ENCODE measurements at regions not wholly inside any gene's neighbourhood (a gene's known extent, or its start where the extent isn't known, plus 50 kb on each side); places are given as distances from the start of the nearest gene placed in this dataset.

- no peak for DNase-seq (ENCODE audit: low spot score)
- no peaks in the 10 kb centered on the region for H3K79me2 ChIP-seq (ENCODE audit: low read depth)
- no peak overlapping the region for H3K4me3 Mint-ChIP-seq
- H4K20me1 ChIP-seq (ENCODE audit: low read depth), result no peaks in the 10 kb centered on the region
- no peaks in the 10 kb centered on the region for H3K36me3 ChIP-seq
- H3K27ac ChIP-seq, result no peak overlapping the region
- no peak for TF ChIP-seq EZH2phosphoT487 (IDR thresholded peaks at IDR 0.05)
- no peak for TF ChIP-seq EZH2 (IDR thresholded peaks at IDR 0.05)
- TF ChIP-seq CTCF (IDR thresholded peaks at IDR 0.05), result no peak
- no peak overlapping the region for H3K4me3 ChIP-seq
- no peak overlapping the region for H2AFZ ChIP-seq (replicated peaks)
- peaks cover 5% of the 10 kb centered on the region for H3K4me1 ChIP-seq
- H3K9me3 ChIP-seq (ENCODE audit: low read depth), result no peaks in the 10 kb centered on the region
- H3K9me3 Mint-ChIP-seq, result no peaks in the 10 kb centered on the region
- H3K4me1 Mint-ChIP-seq, result peaks cover 6% of the 10 kb centered on the region
- H3K27me3 Mint-ChIP-seq (ENCODE audit: insufficient read depth, low read depth), result peaks cover 3% of the 10 kb centered on the region
- H3K9ac ChIP-seq, result no peak overlapping the region
- no peaks in the 10 kb centered on the region for H3F3A ChIP-seq (ENCODE audit: low read depth)
- H3K27ac Mint-ChIP-seq, result no peak overlapping the region
- no peaks in the 10 kb centered on the region for H3K27me3 ChIP-seq
- H3K4me2 ChIP-seq, result no peak overlapping the region
- H3K36me3 Mint-ChIP-seq, result peaks cover 1% of the 10 kb centered on the region
Observed at GRCh38 chr14:38751459-38751858, 351.6 kb downstream of the SEC23A start.

DNA sequence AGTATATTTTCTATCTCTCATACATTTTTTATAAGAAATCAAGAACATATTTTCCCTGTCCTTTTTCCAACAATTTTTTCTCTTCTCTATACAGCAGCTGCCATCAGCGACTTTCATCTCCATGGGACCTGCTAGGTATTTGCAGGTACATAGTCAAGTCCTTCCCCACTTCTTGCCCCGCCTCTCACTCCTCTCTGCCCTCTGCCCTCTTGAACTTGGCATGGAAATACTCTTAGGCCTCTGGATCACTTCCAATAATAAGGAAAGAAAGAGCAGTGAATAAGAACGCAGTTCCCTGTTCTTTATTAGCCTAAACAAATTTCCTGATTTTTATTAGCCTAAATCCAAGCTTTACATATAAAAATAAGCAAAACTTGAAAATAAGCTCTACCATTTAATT is 353.1 kb downstream of the SEC23A start:
- Histone ChIP-seq H3K27ac (no peak overlapping the region), H3K9ac (no peak overlapping the region), H3K4me1 (peaks cover 15% of the 10 kb centered on the region), H4K20me1 (ENCODE audit: low read depth) (no peaks in the 10 kb centered on the region), H3K79me2 (ENCODE audit: low read depth) (no peaks in the 10 kb centered on the region), H3K36me3 (no peaks in the 10 kb centered on the region), H3F3A (ENCODE audit: low read depth) (no peaks in the 10 kb centered on the region), H3K4me3 (no peak overlapping the region), H3K27me3 (no peaks in the 10 kb centered on the region), H3K4me2 (no peak overlapping the region), H2AFZ (replicated peaks) (no peak overlapping the region), H3K9me3 (ENCODE audit: low read depth) (no peaks in the 10 kb centered on the region)
- no peaks in the 10 kb centered on the region for H3K9me3 Mint-ChIP-seq
- no peak for TF ChIP-seq EZH2 (IDR thresholded peaks at IDR 0.05)
- TF ChIP-seq CTCF (IDR thresholded peaks at IDR 0.05), result no peak
- TF ChIP-seq EZH2phosphoT487 (IDR thresholded peaks at IDR 0.05), result no peak
- H3K4me3 Mint-ChIP-seq, result no peak overlapping the region
- H3K27ac Mint-ChIP-seq, result no peak overlapping the region
- H3K36me3 Mint-ChIP-seq, result peaks cover 1% of the 10 kb centered on the region
- peaks cover 6% of the 10 kb centered on the region for H3K4me1 Mint-ChIP-seq
- no peak for DNase-seq (ENCODE audit: low spot score)
- H3K27me3 Mint-ChIP-seq (ENCODE audit: insufficient read depth, low read depth), result no peaks in the 10 kb centered on the region

DNA sequence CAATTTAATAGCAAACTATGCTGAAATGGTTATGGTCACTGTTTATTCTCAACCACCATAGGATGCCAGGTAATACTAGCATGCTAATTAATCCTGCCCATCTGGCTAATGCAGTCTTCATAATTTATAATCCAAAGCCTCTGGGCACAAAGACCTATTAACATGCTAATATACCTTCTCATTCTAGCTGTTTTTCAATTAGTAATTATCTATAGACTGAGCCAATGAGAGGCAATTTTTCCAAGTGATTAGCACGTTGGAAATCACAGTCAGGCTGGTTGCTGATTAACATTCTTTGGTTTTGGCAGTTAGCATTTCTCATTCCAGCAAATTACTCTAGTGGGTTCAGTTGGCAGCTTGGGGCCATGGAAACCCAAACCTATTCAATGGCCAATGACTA is 357.2 kb downstream of the SEC23A start:
- Histone ChIP-seq H2AFZ (replicated peaks) (no peak overlapping the region), H3K9me3 (ENCODE audit: low read depth) (no peaks in the 10 kb centered on the region), H3K27me3 (no peaks in the 10 kb centered on the region), H3K4me2 (no peak overlapping the region), H3K9ac (no peak overlapping the region), H4K20me1 (ENCODE audit: low read depth) (no peaks in the 10 kb centered on the region), H3K79me2 (ENCODE audit: low read depth) (no peaks in the 10 kb centered on the region), H3F3A (ENCODE audit: low read depth) (no peaks in the 10 kb centered on the region), H3K4me3 (no peak overlapping the region), H3K36me3 (no peaks in the 10 kb centered on the region), H3K27ac (no peak overlapping the region), H3K4me1 (peaks cover 18% of the 10 kb centered on the region)
- no peak for DNase-seq (ENCODE audit: low spot score)
- no peaks in the 10 kb centered on the region for H3K9me3 Mint-ChIP-seq
- peaks cover 3% of the 10 kb centered on the region for H3K27me3 Mint-ChIP-seq (ENCODE audit: insufficient read depth, low read depth)
- peaks cover 1% of the 10 kb centered on the region for H3K36me3 Mint-ChIP-seq
- H3K4me3 Mint-ChIP-seq, result no peak overlapping the region
- H3K4me1 Mint-ChIP-seq, result peaks cover 6% of the 10 kb centered on the region
- no peak overlapping the region for H3K27ac Mint-ChIP-seq
- TF ChIP-seq EZH2phosphoT487 (IDR thresholded peaks at IDR 0.05), result no peak
- no peak for TF ChIP-seq CTCF (IDR thresholded peaks at IDR 0.05)
- no peak for TF ChIP-seq EZH2 (IDR thresholded peaks at IDR 0.05)

Measured in neural progenitor cell (in vitro differentiated cells).